ENCODE measurements at regions not wholly inside any gene's neighbourhood (a gene's known extent, or its start where the extent isn't known, plus 50 kb on each side); places are given as distances from the start of the nearest gene placed in this dataset.

GRCh38 chr4:63898961-63899360 lies 510.3 kb downstream of the TECRL start:
- no peak overlapping the region for H3K27ac ChIP-seq
- no peak for DNase-seq
- H3K27me3 ChIP-seq: no peaks in the 10 kb centered on the region
- TF ChIP-seq CTCF (IDR thresholded peaks at IDR 0.05): no peak
- no peaks in the 10 kb centered on the region for H3K4me1 ChIP-seq
- no peaks in the 10 kb centered on the region for H3K9me3 ChIP-seq
- no peaks in the 10 kb centered on the region for H3K36me3 ChIP-seq
- intact Hi-C loops (cut with DNase I): no loop called here
- no peak for ATAC-seq
- no peak overlapping the region for H3K4me3 ChIP-seq

- no peak for ATAC-seq
- DNase-seq: peak in 2 of 4 donors; percentile 0 to 16
- H3K4me3 ChIP-seq: no peak overlapping the region
- H3K27me3 ChIP-seq: no peaks in the 10 kb centered on the region
- TF ChIP-seq CTCF (IDR thresholded peaks at IDR 0.05): no peak
- H3K36me3 ChIP-seq: no peaks in the 10 kb centered on the region
- H3K9me3 ChIP-seq: no peaks in the 10 kb centered on the region
- H3K4me1 ChIP-seq: no peaks in the 10 kb centered on the region
- no peak overlapping the region for H3K27ac ChIP-seq
- intact Hi-C loops (cut with DNase I): no loop called here
These were observed 515.1 kb downstream of the TECRL start for GRCh38 chr4:63894161-63894560.

GRCh38 chr4:63869370-63869769 lies 539.9 kb downstream of the TECRL start:
- ATAC-seq (no peak), DNase-seq (no peak)
- Histone ChIP-seq H3K27me3 (no peaks in the 10 kb centered on the region), H3K36me3 (peaks cover 0 to 3% of the 10 kb centered on the region in 2 donors), H3K9me3 (no peaks in the 10 kb centered on the region), H3K4me3 (no peak overlapping the region), H3K27ac (no peak overlapping the region), H3K4me1 (no peaks in the 10 kb centered on the region)
- TF ChIP-seq CTCF (IDR thresholded peaks at IDR 0.05): no peak
- intact Hi-C loops (cut with DNase I): no loop called here

GRCh38 chr4:63851496-63851895 lies 557.8 kb downstream of the TECRL start:
- ATAC-seq: no peak
- no peak for TF ChIP-seq CTCF (IDR thresholded peaks at IDR 0.05)
- intact Hi-C loops (cut with DNase I): no loop called here

GRCh38 chr4:63841266-63841665 lies 568.0 kb downstream of the TECRL start:
- no peak overlapping the region for H3K4me3 ChIP-seq
- no peaks in the 10 kb centered on the region for H3K4me1 ChIP-seq
- no peak for TF ChIP-seq CTCF (IDR thresholded peaks at IDR 0.05)
- ATAC-seq (no peak), DNase-seq (no peak)
- H3K9me3 ChIP-seq: no peaks in the 10 kb centered on the region
- intact Hi-C loops (cut with DNase I): no loop called here
- H3K36me3 ChIP-seq: no peaks in the 10 kb centered on the region
- no peak overlapping the region for H3K27ac ChIP-seq
- H3K27me3 ChIP-seq: no peaks in the 10 kb centered on the region

More at GRCh38 chr4:63851496-63851895, 557.8 kb downstream of the TECRL start:
- Histone ChIP-seq H3K9me3 (no peaks in the 10 kb centered on the region), H3K27ac (no peak overlapping the region), H3K27me3 (no peaks in the 10 kb centered on the region), H3K4me3 (no peak overlapping the region), H3K4me1 (no peaks in the 10 kb centered on the region), H3K36me3 (no peaks in the 10 kb centered on the region)
- DNase-seq: no peak
